Adrenal gland (tissue), 9 donors: ENCODE measurements at regions not wholly inside any gene's neighbourhood (a gene's known extent, or its start where the extent isn't known, plus 50 kb on each side); places are given as distances from the start of the nearest gene placed in this dataset.
"Not testable (repeated sequence)": the region's sequence is repeated elsewhere in the genome, so short reads cannot be mapped to it uniquely, and the experiment has no call there.

Source experiments
- DNase-seq, 7 donors: peaks; one replicate each; pipeline ENCODE4 v3.0.0-alpha.2; 2019 to 2020
- H3K27ac ChIP-seq, 5 donors: fragments of 200-600 bp; sonication (generic) in 4 of 5; 1 replicate in 3 of 5; 2 replicates in 2 of 5; pipeline versions ENCODE4 v1.5.1 to v1.8.0; 2016 to 2020; ENCODE audit warnings: mild to moderate bottlenecking in 1 of 5
- H3K27me3 ChIP-seq: fragments of 200-600 bp; 2 replicates; pipeline ENCODE4 v1.8.0; 2021
- H3K36me3 ChIP-seq, 2 donors: fragments of 200-600 bp; replicated peaks in 1 of 2; 1 replicate in 1 of 2; 2 replicates in 1 of 2; pipeline versions ENCODE4 v1.5.1 to v1.8.0; 2018 to 2022
- H3K4me1 ChIP-seq, 2 donors: fragments of 200-600 bp; replicated peaks in 1 of 2; 1 replicate in 1 of 2; 2 replicates in 1 of 2; pipeline versions ENCODE4 v1.5.1 to v1.8.0; 2018 to 2021
- H3K4me3 ChIP-seq, 4 donors: fragments of 200-600 bp; sonication (generic) in 3 of 4; one replicate each; pipeline ENCODE4 v1.5.1; 2016 to 2018
- H3K9me3 ChIP-seq, 3 donors: fragments of 200-600 bp; sonication (generic) in 1 of 3; replicated peaks in 1 of 3; 1 replicate in 2 of 3; 2 replicates in 1 of 3; pipeline versions ENCODE4 v1.5.1 to v1.8.0; 2016 to 2021
- CTCF ChIP-seq, 6 experiments: fragments of 450-650 bp in 4 of 6; fragments of 200-600 bp in 2 of 6; sonication (generic) in 1 of 6; IDR thresholded peaks; 1 replicate in 5 of 6; 2 replicates in 1 of 6; pipeline versions ENCODE4 v1.5.1 to v1.8.0; 2016 to 2021; ENCODE audit warnings: antibody characterized with exemption in 6 of 6, mild to moderate bottlenecking in 2 of 6, moderate library complexity in 1 of 6
- POLR2A ChIP-seq, 2 donors: fragments of 450-650 bp; IDR thresholded peaks; one replicate each; pipeline ENCODE4 v1.6.1; 2017; ENCODE audit warnings: antibody characterized with exemption in 2 of 2, mild to moderate bottlenecking in 2 of 2, moderate library complexity in 1 of 2
- WGBS, 4 donors: extraction: QIAGEN DNeasy Blood & Tissue Kit in 2 of 4; methylation state at CpG; one replicate each; pipeline versions ENCODE4 v1.1.5 to v1.1.7; 2013 to 2017; 5-methylcytosine and 5-hydroxymethylcytosine counted together
- intact Hi-C, 2 donors: fragments of 100-400 bp; cut with DNase I; formaldehyde crosslinking; loops; one replicate each; pipeline versions ENCODE4 v1.14.1 to v1.15.0; 2022 to 2023
- donor health status: healthy with polysubstance abuse.
- donor health status: Bipolar disorder and iron deficiency.
- donor health status: DM: yes; HTN: yes; CAD: no.
- donor health status: DM: no; HTN: no; CAD: no.
- donor health status: DM: no; HTN: no; CAD: no.

GRCh38 chr18:44356566-44357157 is 324.0 kb upstream of the SETBP1 start:
- no peaks in the 10 kb centered on the region for H3K27me3 ChIP-seq
- intact Hi-C loops = no loop called here
- no peak overlapping the region for H3K4me3 ChIP-seq
- no peaks in the 10 kb centered on the region for H3K9me3 ChIP-seq
- no peaks in the 10 kb centered on the region for H3K36me3 ChIP-seq
- H3K4me1 ChIP-seq = no peaks in the 10 kb centered on the region
- H3K27ac ChIP-seq = no peak overlapping the region
- DNase-seq = no peak
- WGBS, 4 donors = 46 to 75% (median 64%) methylated on average over 3 to 5 of the region's 5 CpGs
- no peak for TF ChIP-seq CTCF (IDR thresholded peaks at IDR 0.05)
- TF ChIP-seq POLR2A (IDR thresholded peaks at IDR 0.05) = no peak

- no peak for DNase-seq
- no peak overlapping the region for H3K27ac ChIP-seq
- no peaks in the 10 kb centered on the region for H3K36me3 ChIP-seq
- H3K9me3 ChIP-seq = no peaks in the 10 kb centered on the region
- intact Hi-C loops = no loop called here
- no peaks in the 10 kb centered on the region for H3K4me1 ChIP-seq
- no peaks in the 10 kb centered on the region for H3K27me3 ChIP-seq
- H3K4me3 ChIP-seq = no peak overlapping the region
- 71 to 84% (median 75%) methylated on average over 2 of the region's 2 CpGs for WGBS, 4 donors
- no peak for TF ChIP-seq CTCF (IDR thresholded peaks at IDR 0.05)
- no peak for TF ChIP-seq POLR2A (IDR thresholded peaks at IDR 0.05)
Observed at GRCh38 chr18:44358402-44358801, 322.3 kb upstream of the SETBP1 start.

DNA sequence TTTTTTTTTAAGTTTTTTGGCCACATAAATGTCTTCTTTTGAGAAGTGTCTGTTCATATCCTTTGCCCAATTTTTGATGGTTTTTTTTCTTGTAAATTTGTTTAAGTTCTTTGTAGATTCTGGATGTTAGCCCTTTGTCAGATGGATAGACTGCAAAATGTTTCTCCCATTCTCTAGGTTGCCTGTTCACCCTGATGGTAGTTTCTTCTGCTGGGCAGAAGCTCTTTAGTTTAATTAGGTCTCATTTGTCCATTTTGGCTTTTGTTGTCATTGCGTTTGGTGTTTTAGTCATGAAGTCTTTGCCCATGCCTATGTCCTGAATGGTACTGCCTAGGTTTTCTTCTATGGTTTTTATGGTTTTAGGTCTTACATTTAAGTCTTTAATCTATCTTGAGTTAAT is 320.9 kb upstream of the SETBP1 start:
- not testable (repeated sequence) for H3K9me3 ChIP-seq

GRCh38 chr18:44362213-44362612 is 318.5 kb upstream of the SETBP1 start:
- H3K36me3 ChIP-seq, H3K9me3 ChIP-seq, H3K27me3 ChIP-seq, intact Hi-C loops, H3K4me1 ChIP-seq, H3K27ac ChIP-seq, H3K4me3 ChIP-seq, DNase-seq: not testable (repeated sequence)
- 94 to 100% (median 98%) methylated on average over 1 of the region's 1 CpG for whole genome bisulfite sequencing, 4 donors

More for the DNA sequence above, 320.9 kb upstream of the SETBP1 start:
- H3K27me3 ChIP-seq, intact Hi-C loops, H3K4me3 ChIP-seq, DNase-seq, H3K27ac ChIP-seq, H3K36me3 ChIP-seq, H3K4me1 ChIP-seq: not testable (repeated sequence)
- WGBS, 4 donors = 91 to 100% (median 97%) methylated on average over 1 of the region's 1 CpG

- intact Hi-C loops = no loop called here
- Histone ChIP-seq H3K27ac (no peak overlapping the region), H3K4me3 (no peak overlapping the region), H3K36me3 (no peaks in the 10 kb centered on the region), H3K27me3 (no peaks in the 10 kb centered on the region), H3K9me3 (peaks cover 0 to 9% (median 0%) of the 10 kb centered on the region in 3 donors), H3K4me1 (no peaks in the 10 kb centered on the region)
- WGBS, 4 donors = 55 to 73% (median 64%) methylated on average over 1 of the region's 1 CpG
- TF ChIP-seq POLR2A (IDR thresholded peaks at IDR 0.05) (no peak), CTCF (IDR thresholded peaks at IDR 0.05) (no peak)
- no peak for DNase-seq
Observed at GRCh38 chr18:44370861-44371260, 309.8 kb upstream of the SETBP1 start.
